ENCODE measurements at regions not wholly inside any gene's neighbourhood (a gene's known extent, or its start where the extent isn't known, plus 50 kb on each side); places are given as distances from the start of the nearest gene placed in this dataset.
"Not testable (repeated sequence)": the region's sequence is repeated elsewhere in the genome, so short reads cannot be mapped to it uniquely, and the experiment has no call there.

- H3K27ac ChIP-seq (ENCODE audit: low read depth, low read length): no peak overlapping the region
- no peaks in the 10 kb centered on the region for H3K36me3 ChIP-seq (ENCODE audit: control insufficient read depth, insufficient read depth, low read length)
- H3K9ac ChIP-seq (ENCODE audit: low read length): no peak overlapping the region
Observed at GRCh38 chr12:17062267-17063036, 456.5 kb upstream of the LMO3 start.

GRCh38 chr12:17060260-17060659 is 454.3 kb upstream of the LMO3 start:
- Histone ChIP-seq H3K4me3 (ENCODE audit: low read depth, low read length) (no peak overlapping the region), H3K27me3 (ENCODE audit: control insufficient read depth, insufficient read depth, low read length) (no peaks in the 10 kb centered on the region), H3K9me3 (ENCODE audit: control insufficient read depth, insufficient read depth, low read depth, low read length) (no peaks in the 10 kb centered on the region), H3K4me1 (ENCODE audit: control insufficient read depth, insufficient read depth, low read length) (no peaks in the 10 kb centered on the region), H3K27ac (ENCODE audit: low read depth, low read length) (no peak overlapping the region), H3K36me3 (ENCODE audit: control insufficient read depth, insufficient read depth, low read length) (no peaks in the 10 kb centered on the region), H3K9ac (ENCODE audit: low read length) (no peak overlapping the region)

More at GRCh38 chr12:17062267-17063036, 456.5 kb upstream of the LMO3 start:
- Histone ChIP-seq H3K9me3 (ENCODE audit: control insufficient read depth, insufficient read depth, low read depth, low read length) (no peaks in the 10 kb centered on the region), H3K4me3 (ENCODE audit: low read depth, low read length) (no peak overlapping the region), H3K4me1 (ENCODE audit: control insufficient read depth, insufficient read depth, low read length) (no peaks in the 10 kb centered on the region), H3K27me3 (ENCODE audit: control insufficient read depth, insufficient read depth, low read length) (no peaks in the 10 kb centered on the region)

- no peaks in the 10 kb centered on the region for H3K36me3 ChIP-seq (ENCODE audit: control insufficient read depth, insufficient read depth, low read length)
- H3K4me3 ChIP-seq (ENCODE audit: low read depth, low read length): no peak overlapping the region
- H3K4me1 ChIP-seq (ENCODE audit: control insufficient read depth, insufficient read depth, low read length): no peaks in the 10 kb centered on the region
- no peaks in the 10 kb centered on the region for H3K27me3 ChIP-seq (ENCODE audit: control insufficient read depth, insufficient read depth, low read length)
- no peak overlapping the region for H3K27ac ChIP-seq (ENCODE audit: low read depth, low read length)
- H3K9me3 ChIP-seq (ENCODE audit: control insufficient read depth, insufficient read depth, low read depth, low read length): no peaks in the 10 kb centered on the region
- H3K9ac ChIP-seq (ENCODE audit: low read length): no peak overlapping the region
Observed at GRCh38 chr12:17056546-17056945, 450.6 kb upstream of the LMO3 start.

GRCh38 chr12:17038923-17039322 is 433.0 kb upstream of the LMO3 start:
- H3K9ac ChIP-seq (ENCODE audit: low read length): no peak overlapping the region
- H3K4me3 ChIP-seq (ENCODE audit: low read depth, low read length): no peak overlapping the region
- H3K27me3 ChIP-seq (ENCODE audit: control insufficient read depth, insufficient read depth, low read length): no peaks in the 10 kb centered on the region
- no peaks in the 10 kb centered on the region for H3K4me1 ChIP-seq (ENCODE audit: control insufficient read depth, insufficient read depth, low read length)
- H3K27ac ChIP-seq (ENCODE audit: low read depth, low read length): no peak overlapping the region
- H3K36me3 ChIP-seq (ENCODE audit: control insufficient read depth, insufficient read depth, low read length): no peaks in the 10 kb centered on the region
- H3K9me3 ChIP-seq (ENCODE audit: control insufficient read depth, insufficient read depth, low read depth, low read length): no peaks in the 10 kb centered on the region

GRCh38 chr12:17035372-17035771 is 429.4 kb upstream of the LMO3 start:
- no peaks in the 10 kb centered on the region for H3K9me3 ChIP-seq (ENCODE audit: control insufficient read depth, insufficient read depth, low read depth, low read length)
- H3K36me3 ChIP-seq (ENCODE audit: control insufficient read depth, insufficient read depth, low read length): no peaks in the 10 kb centered on the region
- no peak overlapping the region for H3K4me3 ChIP-seq (ENCODE audit: low read depth, low read length)
- no peaks in the 10 kb centered on the region for H3K27me3 ChIP-seq (ENCODE audit: control insufficient read depth, insufficient read depth, low read length)
- H3K9ac ChIP-seq (ENCODE audit: low read length): no peak overlapping the region
- H3K27ac ChIP-seq (ENCODE audit: low read depth, low read length): no peak overlapping the region
- H3K4me1 ChIP-seq (ENCODE audit: control insufficient read depth, insufficient read depth, low read length): peaks cover 3% of the 10 kb centered on the region; the same call in 1 of the 2 replicates

GRCh38 chr12:17030338-17030737 is 424.4 kb upstream of the LMO3 start:
- H3K4me1 ChIP-seq (ENCODE audit: control insufficient read depth, insufficient read depth, low read length): peaks cover 10% of the 10 kb centered on the region; the same call in 1 of the 2 replicates
- no peaks in the 10 kb centered on the region for H3K27me3 ChIP-seq (ENCODE audit: control insufficient read depth, insufficient read depth, low read length)
- no peaks in the 10 kb centered on the region for H3K36me3 ChIP-seq (ENCODE audit: control insufficient read depth, insufficient read depth, low read length)
- no peak overlapping the region for H3K27ac ChIP-seq (ENCODE audit: low read depth, low read length)
- H3K4me3 ChIP-seq (ENCODE audit: low read depth, low read length): no peak overlapping the region
- H3K9me3 ChIP-seq (ENCODE audit: control insufficient read depth, insufficient read depth, low read depth, low read length): no peaks in the 10 kb centered on the region
- no peak overlapping the region for H3K9ac ChIP-seq (ENCODE audit: low read length)

- H3K9ac ChIP-seq (ENCODE audit: low read length): no peak overlapping the region
- peaks cover 10% of the 10 kb centered on the region; the same call in 1 of the 2 replicates for H3K4me1 ChIP-seq (ENCODE audit: control insufficient read depth, insufficient read depth, low read length)
- H3K27me3 ChIP-seq (ENCODE audit: control insufficient read depth, insufficient read depth, low read length): no peaks in the 10 kb centered on the region
- H3K4me3 ChIP-seq (ENCODE audit: low read depth, low read length): no peak overlapping the region
- H3K9me3 ChIP-seq (ENCODE audit: control insufficient read depth, insufficient read depth, low read depth, low read length): no peaks in the 10 kb centered on the region
- H3K36me3 ChIP-seq (ENCODE audit: control insufficient read depth, insufficient read depth, low read length): no peaks in the 10 kb centered on the region
- no peak overlapping the region for H3K27ac ChIP-seq (ENCODE audit: low read depth, low read length)
Observed at GRCh38 chr12:17028348-17028747, 422.4 kb upstream of the LMO3 start.

- not testable (repeated sequence) for H3K9me3 ChIP-seq (ENCODE audit: control insufficient read depth, insufficient read depth, low read depth, low read length); H3K27me3 ChIP-seq (ENCODE audit: control insufficient read depth, insufficient read depth, low read length); H3K27ac ChIP-seq (ENCODE audit: low read depth, low read length); H3K36me3 ChIP-seq (ENCODE audit: control insufficient read depth, insufficient read depth, low read length); H3K9ac ChIP-seq (ENCODE audit: low read length); H3K4me3 ChIP-seq (ENCODE audit: low read depth, low read length)
- H3K4me1 ChIP-seq (ENCODE audit: control insufficient read depth, insufficient read depth, low read length): peaks cover 13% of the 10 kb centered on the region
Observed at GRCh38 chr12:17025424-17025823, 419.5 kb upstream of the LMO3 start.

GRCh38 chr12:17020765-17021164 is 414.8 kb upstream of the LMO3 start:
- no peak overlapping the region for H3K4me3 ChIP-seq (ENCODE audit: low read depth, low read length)

GRCh38 chr12:17017402-17017801 is 411.4 kb upstream of the LMO3 start:
- no peak overlapping the region for H3K27ac ChIP-seq (ENCODE audit: low read depth, low read length)
- H3K4me3 ChIP-seq (ENCODE audit: low read depth, low read length): no peak overlapping the region
- no peaks in the 10 kb centered on the region for H3K9me3 ChIP-seq (ENCODE audit: control insufficient read depth, insufficient read depth, low read depth, low read length)
- no peaks in the 10 kb centered on the region for H3K27me3 ChIP-seq (ENCODE audit: control insufficient read depth, insufficient read depth, low read length)
- peaks cover 16% of the 10 kb centered on the region for H3K4me1 ChIP-seq (ENCODE audit: control insufficient read depth, insufficient read depth, low read length)
- no peaks in the 10 kb centered on the region for H3K36me3 ChIP-seq (ENCODE audit: control insufficient read depth, insufficient read depth, low read length)
- H3K9ac ChIP-seq (ENCODE audit: low read length): no peak overlapping the region

More at GRCh38 chr12:17020765-17021164, 414.8 kb upstream of the LMO3 start:
- Histone ChIP-seq H3K27me3 (ENCODE audit: control insufficient read depth, insufficient read depth, low read length) (no peaks in the 10 kb centered on the region), H3K9ac (ENCODE audit: low read length) (no peak overlapping the region), H3K27ac (ENCODE audit: low read depth, low read length) (no peak overlapping the region), H3K4me1 (ENCODE audit: control insufficient read depth, insufficient read depth, low read length) (peaks cover 16% of the 10 kb centered on the region), H3K9me3 (ENCODE audit: control insufficient read depth, insufficient read depth, low read depth, low read length) (no peaks in the 10 kb centered on the region), H3K36me3 (ENCODE audit: control insufficient read depth, insufficient read depth, low read length) (no peaks in the 10 kb centered on the region)

- Histone ChIP-seq H3K27ac (ENCODE audit: low read depth, low read length) (no peak overlapping the region), H3K4me3 (ENCODE audit: low read depth, low read length) (no peak overlapping the region), H3K36me3 (ENCODE audit: control insufficient read depth, insufficient read depth, low read length) (no peaks in the 10 kb centered on the region), H3K27me3 (ENCODE audit: control insufficient read depth, insufficient read depth, low read length) (no peaks in the 10 kb centered on the region), H3K9ac (ENCODE audit: low read length) (no peak overlapping the region), H3K9me3 (ENCODE audit: control insufficient read depth, insufficient read depth, low read depth, low read length) (no peaks in the 10 kb centered on the region), H3K4me1 (ENCODE audit: control insufficient read depth, insufficient read depth, low read length) (peaks cover 16% of the 10 kb centered on the region)
Observed at GRCh38 chr12:17016116-17016864, 410.3 kb upstream of the LMO3 start.

All from HUES6 (cell line).